Activated T-cell treated with anti-CD3 and anti-CD28 coated beads, Interleukin-2, amount 50 U/mL, for 24 hours (primary cell): ENCODE measurements at regions not wholly inside any gene's neighbourhood (a gene's known extent, or its start where the extent isn't known, plus 50 kb on each side); places are given as distances from the start of the nearest gene placed in this dataset.
"Not testable (repeated sequence)": the region's sequence is repeated elsewhere in the genome, so short reads cannot be mapped to it uniquely, and the experiment has no call there.

Source experiments
- DNase-seq: peaks from one replicate; pipeline ENCODE4 v3.0.0-alpha.2; 2020
- H3K27ac Mint-ChIP-seq: 2 replicates; pipeline ENCODE4 v1.8.0; 2020; ENCODE audit warnings: mild to moderate bottlenecking, mixed read lengths
- H3K27me3 Mint-ChIP-seq: 2 replicates; pipeline ENCODE4 v1.8.0; 2020; ENCODE audit warnings: mixed read lengths
- H3K36me3 Mint-ChIP-seq: 2 replicates; pipeline ENCODE4 v1.8.0; 2020; ENCODE audit warnings: low read depth, mixed read lengths
- H3K4me1 Mint-ChIP-seq: 2 replicates; pipeline ENCODE4 v1.8.0; 2020; ENCODE audit warnings: low read depth, mixed read lengths
- H3K4me3 Mint-ChIP-seq: 2 replicates; pipeline ENCODE4 v1.8.0; 2020; ENCODE audit warnings: mild to moderate bottlenecking, moderate library complexity, mixed read lengths
- H3K9me3 Mint-ChIP-seq: 2 replicates; pipeline ENCODE4 v1.8.0; 2020; ENCODE audit warnings: mixed read lengths

- H3K27me3 Mint-ChIP-seq = peaks cover 3% of the 10 kb centered on the region
- DNase-seq = no peak
- H3K9me3 Mint-ChIP-seq = peaks cover 4% of the 10 kb centered on the region
- no peak overlapping the region for H3K27ac Mint-ChIP-seq
- H3K36me3 Mint-ChIP-seq = no peaks in the 10 kb centered on the region
- no peak overlapping the region for H3K4me3 Mint-ChIP-seq
- no peaks in the 10 kb centered on the region for H3K4me1 Mint-ChIP-seq
Measured at GRCh38 chr1:57546549-57547330, 122.9 kb upstream of the DAB1 start.

DNA sequence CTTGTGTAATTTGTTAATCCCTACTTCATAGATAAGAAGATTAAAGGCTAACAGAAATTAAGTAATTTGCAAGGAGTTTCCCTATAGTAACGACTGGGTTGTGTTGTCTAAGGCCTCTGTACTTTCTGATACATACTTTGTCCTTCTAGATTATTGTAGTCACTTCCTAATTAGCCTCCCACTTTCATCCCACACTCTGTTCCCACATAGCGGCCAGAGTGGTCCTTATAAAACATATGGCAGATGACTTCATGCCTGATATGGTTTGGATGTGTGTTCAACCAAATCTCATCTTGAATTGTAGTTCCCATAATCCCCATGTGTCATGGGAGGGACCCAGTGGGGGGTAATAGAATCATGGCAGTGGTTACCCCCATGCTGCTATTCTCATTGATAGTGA is 120.5 kb upstream of the DAB1 start:
- Mint-ChIP-seq H3K9me3 (peaks cover 6% of the 10 kb centered on the region), H3K4me3 (no peak overlapping the region), H3K36me3 (no peaks in the 10 kb centered on the region), H3K27ac (no peak overlapping the region), H3K4me1 (no peaks in the 10 kb centered on the region), H3K27me3 (peaks cover 3% of the 10 kb centered on the region)
- DNase-seq = no peak

DNA sequence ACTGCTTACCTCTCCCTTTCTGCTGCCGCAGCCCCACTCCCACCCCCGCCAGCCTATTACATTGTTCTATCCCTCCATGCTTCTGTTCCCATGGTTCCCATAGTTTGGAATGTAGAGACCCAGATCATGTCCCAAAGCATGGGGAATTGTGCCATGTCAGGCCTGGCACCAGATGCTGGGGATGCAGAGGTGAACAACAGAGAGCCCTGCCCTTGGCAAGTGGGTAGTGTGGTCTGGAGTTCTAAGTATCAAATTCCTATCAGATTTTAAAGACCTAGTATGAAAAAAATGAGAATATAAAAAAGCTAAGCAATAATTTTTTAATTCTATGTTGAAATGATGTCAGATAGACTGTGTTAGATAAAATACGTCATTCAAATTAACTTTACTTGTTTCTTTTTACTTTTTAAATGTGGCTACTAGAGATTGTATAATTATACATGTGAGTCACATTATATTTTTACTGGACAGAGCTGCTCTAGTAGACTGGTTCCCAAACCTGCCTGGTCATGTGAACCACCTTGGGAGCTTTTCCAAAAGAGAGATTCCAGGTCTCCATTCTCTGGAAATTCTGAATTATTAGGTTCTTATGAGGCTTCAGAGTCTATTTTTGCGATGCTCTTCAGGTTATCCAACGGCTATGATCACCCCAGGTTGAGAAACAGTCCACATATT is 113.0 kb upstream of the DAB1 start:
- H3K27ac Mint-ChIP-seq = no peak overlapping the region

DNA sequence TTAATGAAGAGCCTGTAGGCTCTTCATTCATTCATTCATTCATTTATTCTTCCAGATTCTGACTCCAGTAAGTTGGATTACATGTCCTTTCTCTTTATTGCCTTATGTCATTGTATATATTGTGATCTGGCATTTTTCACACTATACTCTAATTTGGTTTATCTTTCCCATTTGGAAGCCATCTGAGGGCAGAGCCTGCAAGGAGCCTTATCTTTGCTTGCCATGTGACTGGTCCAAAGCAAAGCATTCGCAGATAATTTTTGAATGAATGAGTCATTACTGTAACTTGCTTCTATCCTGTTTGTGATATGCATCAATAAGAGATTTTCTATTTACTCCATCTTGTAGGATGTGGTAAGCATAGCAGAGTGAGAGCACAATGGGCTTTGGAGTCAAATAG is 108.4 kb upstream of the DAB1 start:
- Mint-ChIP-seq H3K4me1 (no peaks in the 10 kb centered on the region), H3K9me3 (no peaks in the 10 kb centered on the region), H3K27ac (no peak overlapping the region), H3K36me3 (no peaks in the 10 kb centered on the region), H3K27me3 (peaks cover 2% of the 10 kb centered on the region), H3K4me3 (no peak overlapping the region)
- no peak for DNase-seq

More for the DNA sequence above, 113.0 kb upstream of the DAB1 start:
- DNase-seq = no peak
- peaks cover 2% of the 10 kb centered on the region for H3K9me3 Mint-ChIP-seq
- H3K4me3 Mint-ChIP-seq = no peak overlapping the region
- H3K27me3 Mint-ChIP-seq = peaks cover 2% of the 10 kb centered on the region
- H3K4me1 Mint-ChIP-seq = no peaks in the 10 kb centered on the region
- no peaks in the 10 kb centered on the region for H3K36me3 Mint-ChIP-seq

- H3K36me3 Mint-ChIP-seq, H3K27ac Mint-ChIP-seq, H3K4me3 Mint-ChIP-seq, H3K9me3 Mint-ChIP-seq, H3K4me1 Mint-ChIP-seq, DNase-seq, H3K27me3 Mint-ChIP-seq: not testable (repeated sequence)
Measured at GRCh38 chr1:57530911-57531260, 107.0 kb upstream of the DAB1 start.

DNA sequence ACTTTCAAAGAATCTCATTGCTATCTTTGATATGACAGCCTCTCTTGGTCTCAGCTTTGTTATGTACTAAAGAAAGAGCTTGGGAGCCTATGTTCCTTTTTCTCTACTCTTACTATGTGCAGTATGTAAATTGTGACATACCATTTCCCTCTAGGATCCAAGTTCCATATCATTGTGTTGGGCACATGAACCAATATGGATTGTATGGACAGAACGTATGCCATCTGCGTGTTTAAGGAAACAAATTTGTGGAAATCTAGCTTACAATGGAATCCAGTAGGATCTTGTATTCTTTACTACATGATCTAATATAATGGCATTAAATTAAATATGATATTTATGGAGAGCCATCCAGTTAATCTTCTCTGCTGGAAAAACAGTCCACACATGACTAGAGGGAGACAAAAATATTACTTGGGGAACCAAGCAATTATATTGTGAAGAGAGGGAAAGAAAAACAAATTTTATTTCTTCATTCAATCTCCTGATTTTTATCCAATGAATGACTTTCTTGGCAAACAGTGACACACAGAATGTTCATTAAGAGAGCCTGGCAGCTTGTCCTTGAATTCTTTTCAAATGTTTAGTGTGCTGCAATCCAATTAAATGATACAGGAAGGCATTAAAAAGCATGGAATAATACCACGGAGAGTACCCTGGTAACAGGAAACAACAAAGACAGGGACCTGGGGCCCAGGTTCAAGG is 106.5 kb upstream of the DAB1 start:
- no peaks in the 10 kb centered on the region for H3K4me1 Mint-ChIP-seq
- no peak for DNase-seq
- H3K4me3 Mint-ChIP-seq = no peak overlapping the region
- no peaks in the 10 kb centered on the region for H3K27me3 Mint-ChIP-seq
- H3K36me3 Mint-ChIP-seq = no peaks in the 10 kb centered on the region
- H3K27ac Mint-ChIP-seq = no peak overlapping the region
- H3K9me3 Mint-ChIP-seq = no peaks in the 10 kb centered on the region

DNA sequence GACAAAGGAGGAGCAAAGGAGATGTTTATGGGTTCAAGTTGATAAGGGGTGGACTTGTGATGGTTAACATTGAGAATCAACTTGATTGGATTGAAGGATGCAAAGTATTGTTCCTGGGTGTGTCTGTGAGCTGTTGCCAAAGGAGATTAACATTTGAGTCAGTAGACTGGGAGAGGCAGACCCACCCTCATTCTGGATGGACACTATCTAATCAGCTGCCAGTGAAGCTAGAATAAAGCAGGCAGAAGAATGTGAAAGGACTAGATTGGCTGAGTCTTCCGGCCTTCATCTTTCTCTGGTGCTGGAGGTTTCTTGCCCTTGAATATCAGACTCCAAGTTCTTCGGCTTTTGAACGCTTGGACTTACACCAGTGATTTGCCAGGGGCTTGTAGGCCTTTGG is 98.7 kb upstream of the DAB1 start:
- H3K4me1 Mint-ChIP-seq = no peaks in the 10 kb centered on the region
- no peaks in the 10 kb centered on the region for H3K36me3 Mint-ChIP-seq
- H3K27ac Mint-ChIP-seq = no peak overlapping the region
- H3K9me3 Mint-ChIP-seq = no peaks in the 10 kb centered on the region
- H3K27me3 Mint-ChIP-seq = peaks cover 9% of the 10 kb centered on the region
- DNase-seq = no peak
- H3K4me3 Mint-ChIP-seq = no peak overlapping the region

GRCh38 chr1:57520743-57521515 is 97.1 kb upstream of the DAB1 start:
- Mint-ChIP-seq H3K27ac (no peak overlapping the region), H3K27me3 (peaks cover 10% of the 10 kb centered on the region), H3K4me3 (no peak overlapping the region), H3K4me1 (no peaks in the 10 kb centered on the region), H3K36me3 (no peaks in the 10 kb centered on the region), H3K9me3 (no peaks in the 10 kb centered on the region)
- DNase-seq = no peak

DNA sequence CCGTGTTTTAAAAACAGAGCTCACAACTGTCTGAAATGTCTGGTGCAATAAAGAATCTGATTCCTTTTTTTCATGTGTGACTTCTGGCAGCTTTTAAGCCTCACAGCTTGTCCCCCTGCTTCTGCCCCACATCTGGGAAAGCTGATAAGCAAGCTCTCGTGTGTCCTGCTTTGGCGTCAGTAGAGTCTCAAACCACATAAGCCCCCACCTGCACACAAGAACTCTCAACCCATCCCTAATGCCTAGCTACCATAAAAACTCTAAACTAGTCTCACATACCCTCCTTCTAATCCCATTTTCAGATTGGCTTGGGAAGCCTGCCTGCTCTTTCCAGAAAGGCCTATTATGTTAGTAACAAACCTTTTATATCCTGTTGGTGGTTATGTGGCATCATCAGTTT is 94.6 kb upstream of the DAB1 start:
- no peak for DNase-seq
- H3K36me3 Mint-ChIP-seq = no peaks in the 10 kb centered on the region
- H3K9me3 Mint-ChIP-seq = no peaks in the 10 kb centered on the region
- H3K27me3 Mint-ChIP-seq = peaks cover 10% of the 10 kb centered on the region
- H3K4me1 Mint-ChIP-seq = no peaks in the 10 kb centered on the region
- H3K27ac Mint-ChIP-seq = no peak overlapping the region
- H3K4me3 Mint-ChIP-seq = no peak overlapping the region

DNA sequence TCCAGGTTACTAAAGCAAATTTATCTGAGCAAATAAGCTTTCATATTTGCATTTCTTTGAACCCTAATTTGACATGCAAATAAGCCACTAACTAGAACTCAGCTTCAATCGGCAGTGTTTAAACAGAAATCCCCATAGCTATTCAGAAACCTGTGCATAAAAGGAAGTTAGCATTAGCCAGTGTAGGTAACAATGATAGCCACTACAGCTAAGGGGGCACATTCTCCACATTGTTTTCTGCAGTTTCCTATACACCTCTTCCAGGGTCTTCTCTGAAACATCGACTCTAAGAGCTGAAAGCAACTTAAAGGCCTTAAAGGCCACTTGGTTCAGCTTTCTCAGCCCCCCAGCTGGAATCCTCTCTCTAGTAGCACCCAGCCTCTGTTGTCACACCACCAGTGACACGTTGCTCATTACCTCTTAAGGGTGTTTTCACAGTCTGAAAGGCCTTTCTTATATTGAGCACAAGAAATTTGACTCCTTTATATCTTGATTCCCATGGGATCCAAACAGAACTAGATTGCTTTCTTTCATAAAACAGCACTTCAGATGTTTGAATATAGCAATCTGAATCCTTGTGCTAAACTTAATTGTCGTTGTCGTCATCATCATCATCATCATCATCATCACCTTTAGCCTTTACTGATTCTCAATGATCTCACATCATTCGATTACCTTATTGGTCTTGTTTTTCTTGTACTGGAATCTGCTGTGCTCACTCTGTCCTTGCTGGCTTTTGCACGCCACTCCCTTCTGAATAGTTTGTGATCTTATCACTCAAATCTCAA is 93.9 kb upstream of the DAB1 start:
- Mint-ChIP-seq H3K27me3 (peaks cover 13% of the 10 kb centered on the region), H3K9me3 (no peaks in the 10 kb centered on the region), H3K4me3 (no peak overlapping the region), H3K27ac (no peak overlapping the region), H3K4me1 (no peaks in the 10 kb centered on the region), H3K36me3 (no peaks in the 10 kb centered on the region)
- no peak for DNase-seq

GRCh38 chr1:57512386-57512785 is 88.5 kb upstream of the DAB1 start:
- peaks cover 3% of the 10 kb centered on the region for H3K27me3 Mint-ChIP-seq
- no peaks in the 10 kb centered on the region for H3K9me3 Mint-ChIP-seq
- H3K4me1 Mint-ChIP-seq = no peaks in the 10 kb centered on the region
- DNase-seq = no peak
- no peaks in the 10 kb centered on the region for H3K36me3 Mint-ChIP-seq
- no peak overlapping the region for H3K4me3 Mint-ChIP-seq
- no peak overlapping the region for H3K27ac Mint-ChIP-seq

GRCh38 chr1:57506941-57507340 is 83.1 kb upstream of the DAB1 start:
- Mint-ChIP-seq H3K27ac (no peak overlapping the region), H3K4me1 (no peaks in the 10 kb centered on the region), H3K4me3 (no peak overlapping the region), H3K27me3 (no peaks in the 10 kb centered on the region), H3K36me3 (no peaks in the 10 kb centered on the region), H3K9me3 (no peaks in the 10 kb centered on the region)
- DNase-seq = no peak

DNA sequence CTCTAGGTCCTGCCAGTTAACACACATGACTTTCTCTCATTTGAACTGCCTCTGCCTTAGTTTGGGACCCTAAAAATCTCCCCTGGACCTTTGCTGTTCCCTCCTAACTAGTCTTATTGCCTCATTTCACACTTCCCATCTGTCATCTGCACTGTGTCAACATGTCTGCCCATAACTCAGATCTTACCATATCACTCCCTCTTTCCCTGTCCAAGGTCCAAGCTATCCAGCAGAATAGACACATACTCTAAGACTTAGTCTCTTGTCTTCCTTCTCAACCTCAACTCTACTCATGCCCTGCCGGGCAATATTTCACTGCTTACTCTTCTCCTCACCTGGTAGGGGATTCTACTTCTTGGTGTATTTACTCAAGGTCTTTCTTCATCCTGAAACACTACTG is 79.5 kb upstream of the DAB1 start:
- H3K36me3 Mint-ChIP-seq = no peaks in the 10 kb centered on the region
- no peak overlapping the region for H3K4me3 Mint-ChIP-seq
- no peaks in the 10 kb centered on the region for H3K27me3 Mint-ChIP-seq
- DNase-seq = no peak
- no peak overlapping the region for H3K27ac Mint-ChIP-seq
- no peaks in the 10 kb centered on the region for H3K4me1 Mint-ChIP-seq
- H3K9me3 Mint-ChIP-seq = no peaks in the 10 kb centered on the region
